ENCODE measurements at regions not wholly inside any gene's neighbourhood (a gene's known extent, or its start where the extent isn't known, plus 50 kb on each side); places are given as distances from the start of the nearest gene placed in this dataset.

- Histone ChIP-seq H3K9me3 (ENCODE audit: control insufficient read depth, insufficient read depth, low read length) (no peaks in the 10 kb centered on the region), H3K27ac (ENCODE audit: low read depth, low read length) (no peak overlapping the region), H3K4me3 (ENCODE audit: low read depth, low read length) (no peak overlapping the region), H3K27me3 (ENCODE audit: control insufficient read depth, insufficient read depth, low read length) (no peaks in the 10 kb centered on the region)
- POLR2A ChIA-PET = no interaction called here
- TF ChIP-seq CTCF (IDR thresholded peaks at IDR 0.05; ENCODE audit: low read depth, low read length) = no peak
- no peak for DNase-seq (ENCODE audit: low read depth, low spot score)
- CTCF ChIA-PET = no interaction called here
These were observed 399.2 kb downstream of the EPM2A start for GRCh38 chr6:145336119-145336518.

- no peak overlapping the region for H3K4me3 ChIP-seq (ENCODE audit: low read depth, low read length)
- no peak for TF ChIP-seq CTCF (IDR thresholded peaks at IDR 0.05; ENCODE audit: low read depth, low read length)
- H3K9me3 ChIP-seq (ENCODE audit: control insufficient read depth, insufficient read depth, low read length) = no peaks in the 10 kb centered on the region
- H3K27me3 ChIP-seq (ENCODE audit: control insufficient read depth, insufficient read depth, low read length) = no peaks in the 10 kb centered on the region
- DNase-seq (ENCODE audit: low read depth, low spot score) = no peak
- ChIA-PET CTCF (interaction anchor here (0.6 kb wide), 1 partner anchor 124 kb away, joined by 3 read pairs; no protein-coding TSS in a partner anchor), POLR2A (no interaction called here)
- H3K27ac ChIP-seq (ENCODE audit: low read depth, low read length) = no peak overlapping the region
These were observed 396.2 kb downstream of the EPM2A start for GRCh38 chr6:145339089-145339488.

- no peak for TF ChIP-seq CTCF (IDR thresholded peaks at IDR 0.05; ENCODE audit: low read depth, low read length)
- Histone ChIP-seq H3K9me3 (ENCODE audit: control insufficient read depth, insufficient read depth, low read length) (no peaks in the 10 kb centered on the region), H3K4me3 (ENCODE audit: low read depth, low read length) (no peak overlapping the region), H3K27me3 (ENCODE audit: control insufficient read depth, insufficient read depth, low read length) (no peaks in the 10 kb centered on the region), H3K27ac (ENCODE audit: low read depth, low read length) (no peak overlapping the region)
- no peak for DNase-seq (ENCODE audit: low read depth, low spot score)
- ChIA-PET POLR2A (no interaction called here), CTCF (no interaction called here)
These were observed 395.1 kb downstream of the EPM2A start for GRCh38 chr6:145340256-145340655.

- TF ChIP-seq CTCF (IDR thresholded peaks at IDR 0.05; ENCODE audit: low read depth, low read length) = no peak
- H3K9me3 ChIP-seq (ENCODE audit: control insufficient read depth, insufficient read depth, low read length) = no peaks in the 10 kb centered on the region
- DNase-seq (ENCODE audit: low read depth, low spot score) = no peak
- H3K27ac ChIP-seq (ENCODE audit: low read depth, low read length) = no peak overlapping the region
- POLR2A ChIA-PET = no interaction called here
- CTCF ChIA-PET = no interaction called here
- H3K27me3 ChIP-seq (ENCODE audit: control insufficient read depth, insufficient read depth, low read length) = peaks cover under 1% of the 10 kb centered on the region
- no peak overlapping the region for H3K4me3 ChIP-seq (ENCODE audit: low read depth, low read length)
These were observed 390.2 kb downstream of the EPM2A start for GRCh38 chr6:145345094-145345493.

- Histone ChIP-seq H3K27me3 (ENCODE audit: control insufficient read depth, insufficient read depth, low read length) (peaks cover 4% of the 10 kb centered on the region), H3K27ac (ENCODE audit: low read depth, low read length) (no peak overlapping the region), H3K9me3 (ENCODE audit: control insufficient read depth, insufficient read depth, low read length) (no peaks in the 10 kb centered on the region), H3K4me3 (ENCODE audit: low read depth, low read length) (no peak overlapping the region)
- POLR2A ChIA-PET = no interaction called here
- no peak for DNase-seq (ENCODE audit: low read depth, low spot score)
- TF ChIP-seq CTCF (IDR thresholded peaks at IDR 0.05; ENCODE audit: low read depth, low read length) = no peak
- CTCF ChIA-PET = no interaction called here
These were observed 388.1 kb downstream of the EPM2A start for GRCh38 chr6:145347216-145347615.

All from AG04450 (cell line).